HG03442 (cell line): ENCODE measurements at regions not wholly inside any gene's neighbourhood (a gene's known extent, or its start where the extent isn't known, plus 50 kb on each side); places are given as distances from the start of the nearest gene placed in this dataset.
"Not testable (repeated sequence)": the region's sequence is repeated elsewhere in the genome, so short reads cannot be mapped to it uniquely, and the experiment has no call there.

ENCODE experiments used
- ATAC-seq: cut with Tn5 transposase; IDR thresholded peaks from one replicate; pipeline ENCODE4 v1.9.1; 2021; ENCODE audit warnings: mild to moderate bottlenecking, moderate library complexity; ENCODE audit not compliant: unreplicated experiment

GRCh38 chrX:150273575-150274294 is 89.4 kb upstream of the MAMLD1 start:
- not testable (repeated sequence) for ATAC-seq

DNA sequence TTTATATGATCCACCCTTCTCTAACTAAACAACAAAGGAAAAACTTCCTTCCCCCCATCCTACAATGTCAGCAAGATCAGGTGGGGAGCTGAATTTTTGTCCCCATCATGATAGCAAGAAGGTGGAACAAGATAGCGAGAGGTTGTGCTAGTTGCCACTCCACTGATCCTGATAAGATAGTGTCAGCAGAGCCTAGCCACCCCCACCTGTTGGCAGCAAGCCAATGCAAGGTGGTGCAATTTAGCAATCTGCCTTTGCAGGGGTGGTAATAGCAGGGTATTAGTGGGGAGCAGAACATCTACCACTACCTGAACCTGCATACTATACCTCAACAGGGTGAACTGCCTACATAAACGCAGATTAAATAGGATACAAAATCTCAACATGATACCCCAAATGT is 80.2 kb upstream of the MAMLD1 start:
- ATAC-seq, result no peak

GRCh38 chrX:150291014-150291413 is 72.1 kb upstream of the MAMLD1 start:
- no peak for ATAC-seq

- ATAC-seq, result no peak
Observed at GRCh38 chrX:150293311-150294013, 69.7 kb upstream of the MAMLD1 start.

- no peak for ATAC-seq
Observed at GRCh38 chrX:150298841-150299551, 64.1 kb upstream of the MAMLD1 start.

GRCh38 chrX:150299579-150299978 is 63.5 kb upstream of the MAMLD1 start:
- ATAC-seq, result no peak

- no peak for ATAC-seq
Observed at GRCh38 chrX:150303386-150304097, 59.6 kb upstream of the MAMLD1 start.

DNA sequence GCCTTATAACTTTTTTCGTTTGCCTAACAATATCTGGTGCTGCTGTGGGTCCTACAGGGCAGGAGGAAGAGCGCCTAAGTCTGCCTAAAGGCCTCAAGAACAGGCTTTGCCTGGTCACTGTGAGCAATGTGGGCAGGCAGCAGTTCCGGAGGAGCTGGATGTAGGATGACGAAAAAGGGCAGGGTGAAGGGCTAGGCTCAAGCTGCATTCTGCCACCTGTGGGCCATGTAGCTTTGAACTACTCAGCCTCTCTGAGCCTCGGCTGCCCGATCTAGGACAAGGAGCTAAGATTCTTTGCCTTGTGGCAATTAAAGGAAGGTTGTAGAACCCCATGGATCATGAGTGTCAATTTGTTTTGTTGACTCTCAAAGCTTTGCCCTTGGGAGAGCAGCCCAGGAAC is 57.1 kb upstream of the MAMLD1 start:
- ATAC-seq, result no peak

DNA sequence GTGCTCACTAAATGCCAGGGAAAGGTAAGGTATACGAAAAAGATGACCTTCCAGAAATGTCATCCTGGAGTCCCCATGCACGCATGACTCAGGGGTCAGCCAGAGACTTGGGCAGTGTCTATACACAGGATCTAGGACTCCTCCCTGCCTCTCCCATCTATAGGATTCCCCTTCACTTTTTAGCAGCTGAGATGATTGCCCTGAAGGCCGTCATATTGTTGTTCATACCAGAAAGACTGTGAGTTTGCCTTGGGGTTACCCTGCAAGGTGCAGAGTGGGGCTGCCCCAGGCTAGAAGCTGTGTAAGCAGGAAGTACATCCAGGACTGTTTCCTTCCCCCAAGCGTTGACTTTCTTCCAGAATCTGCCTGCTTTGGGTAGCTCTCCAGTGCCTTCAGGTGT is 55.1 kb upstream of the MAMLD1 start:
- ATAC-seq, result no peak

DNA sequence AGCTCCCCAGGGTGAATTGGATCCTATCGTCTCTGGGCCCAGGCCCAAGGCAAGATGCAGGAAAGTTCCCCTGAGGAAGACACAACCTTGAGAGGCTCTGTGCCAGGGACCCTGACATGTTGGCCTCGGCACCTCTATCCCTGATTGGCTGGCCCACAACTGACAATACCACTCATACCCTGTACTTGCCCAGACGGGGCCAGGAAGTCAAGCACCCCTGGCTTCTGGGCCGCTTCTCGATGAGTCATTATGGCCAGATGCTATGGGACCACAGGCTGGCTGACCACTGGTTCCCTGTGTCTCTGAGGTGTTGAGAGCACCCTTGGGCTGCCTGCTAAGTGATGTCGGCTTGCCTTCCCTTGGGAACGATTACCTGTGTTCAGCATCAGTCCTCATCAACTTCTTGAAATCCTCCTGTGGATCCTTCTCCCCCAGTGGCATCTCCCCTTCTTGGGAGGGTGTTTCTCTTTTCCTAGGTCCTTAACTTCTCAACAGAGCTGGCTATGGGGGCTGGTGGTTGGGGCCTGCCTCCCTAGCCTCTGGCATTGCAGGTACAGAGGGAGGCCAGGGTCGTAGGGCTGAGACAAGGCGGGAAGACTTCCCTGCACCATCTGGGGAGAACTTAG is 54.5 kb upstream of the MAMLD1 start:
- ATAC-seq, result no peak

GRCh38 chrX:150310417-150310816 is 52.7 kb upstream of the MAMLD1 start:
- no peak for ATAC-seq

DNA sequence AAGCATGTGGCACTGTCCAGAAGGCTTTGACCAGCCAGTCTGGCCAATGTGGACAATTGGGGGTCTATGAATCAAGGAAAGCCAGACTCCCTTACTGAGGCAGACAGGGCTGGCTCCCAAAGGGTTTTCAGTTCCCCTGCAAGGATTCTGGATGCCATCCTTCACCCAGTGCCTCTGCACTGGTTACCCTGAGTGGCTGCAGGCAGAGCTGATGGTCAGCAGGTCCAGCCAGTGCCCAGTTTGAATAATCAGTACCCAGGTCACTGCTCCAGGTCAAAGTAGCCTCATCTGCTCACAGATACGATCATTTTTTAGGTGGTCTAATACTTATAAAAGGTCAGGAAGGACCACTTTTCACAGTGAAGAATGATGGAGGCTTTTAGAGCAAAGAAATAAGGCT is 52.2 kb upstream of the MAMLD1 start:
- ATAC-seq, result no peak

DNA sequence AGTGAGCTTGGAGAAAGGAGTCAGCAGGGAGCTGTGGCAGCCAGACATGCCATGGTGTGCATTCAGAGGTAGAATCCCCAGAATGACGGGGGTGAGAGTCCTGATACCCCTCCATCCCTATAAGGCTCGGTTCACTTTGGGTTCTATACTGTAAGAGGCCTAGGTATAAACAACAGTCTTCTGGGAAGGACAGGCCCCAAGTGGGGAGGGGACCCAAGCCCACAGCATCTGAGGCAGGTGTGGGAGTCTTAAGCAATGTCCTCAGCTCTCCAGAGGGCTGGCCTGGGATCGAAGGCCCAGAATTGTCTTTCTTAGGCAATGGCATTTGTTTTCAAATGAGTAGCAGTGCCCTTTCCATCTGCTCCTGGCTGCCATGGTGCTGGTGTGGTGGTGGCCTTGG is 50.2 kb upstream of the MAMLD1 start:
- no peak for ATAC-seq
